Mesenchymal stem cell (in vitro differentiated cells and primary cell): ENCODE measurements at regions not wholly inside any gene's neighbourhood (a gene's known extent, or its start where the extent isn't known, plus 50 kb on each side); places are given as distances from the start of the nearest gene placed in this dataset.

Experiments
- DNase-seq: peaks from one replicate; pipeline ENCODE4 v3.0.0-alpha.2; 2013
- H2AFZ ChIP-seq: one replicate; pipeline ENCODE4 v1.6.1; 2013; ENCODE audit warnings: low read depth, mild to moderate bottlenecking, control low read depth, inconsistent platforms, low read length, moderate library complexity
- H2AK5ac ChIP-seq: 2 replicates; pipeline ENCODE4 v1.6.1; 2013; ENCODE audit warnings: low read length, moderate library complexity, mild to moderate bottlenecking, inconsistent platforms; ENCODE audit not compliant: severe bottlenecking
- H2BK120ac ChIP-seq: one replicate; pipeline ENCODE4 v1.6.1; 2013; ENCODE audit warnings: low read depth, mild to moderate bottlenecking, inconsistent platforms, low read length, moderate library complexity
- H2BK12ac ChIP-seq, 2 experiments: one replicate each; pipeline ENCODE4 v1.6.1; 2013; ENCODE audit warnings: inconsistent platforms in 2 of 2, low read length in 2 of 2, mild to moderate bottlenecking in 2 of 2, moderate library complexity in 2 of 2, control low read depth in 1 of 2
- H2BK15ac ChIP-seq: one replicate; pipeline ENCODE4 v1.6.1; 2013; ENCODE audit warnings: mild to moderate bottlenecking, low read depth, inconsistent platforms; ENCODE audit not compliant: poor library complexity, severe bottlenecking
- H2BK5ac ChIP-seq: 2 replicates; pipeline ENCODE4 v1.6.1; 2013; ENCODE audit warnings: low read depth, mild to moderate bottlenecking, low read length, control low read depth, inconsistent platforms; ENCODE audit not compliant: poor library complexity, severe bottlenecking
- H3K14ac ChIP-seq, 2 experiments: one replicate each; pipeline ENCODE4 v1.6.1; 2013; ENCODE audit warnings: inconsistent platforms in 2 of 2, low read length in 2 of 2, control low read depth in 1 of 2, mild to moderate bottlenecking in 1 of 2, moderate library complexity in 1 of 2
- H3K18ac ChIP-seq, 2 experiments: one replicate each; pipeline ENCODE4 v1.6.1; 2013; ENCODE audit warnings: inconsistent platforms in 2 of 2, low read length in 2 of 2, control low read depth in 1 of 2, low read depth in 1 of 2, mild to moderate bottlenecking in 1 of 2
- H3K23ac ChIP-seq, 2 experiments: one replicate each; pipeline ENCODE4 v1.6.1; 2013; ENCODE audit warnings: inconsistent platforms in 2 of 2, low read length in 2 of 2, mild to moderate bottlenecking in 2 of 2, moderate library complexity in 2 of 2, control low read depth in 1 of 2
- H3K27ac ChIP-seq: 2 replicates; pipeline ENCODE4 v1.5.1; 2013; ENCODE audit warnings: mild to moderate bottlenecking, moderate library complexity, low read length, control low read depth, inconsistent platforms; ENCODE audit not compliant: poor library complexity, severe bottlenecking
- H3K27me3 ChIP-seq, 2 experiments: 2 replicates each; pipeline versions ENCODE4 v1.6.1 to v1.7.0; 2013; ENCODE audit warnings: low read length in 2 of 2, mild to moderate bottlenecking in 2 of 2, moderate library complexity in 2 of 2, control low read depth in 1 of 2, inconsistent platforms in 1 of 2; ENCODE audit not compliant: control insufficient read depth in 1 of 2, insufficient read depth in 1 of 2
- H3K36me3 ChIP-seq, 2 experiments: 2 replicates each; pipeline versions ENCODE4 v1.6.1 to v1.7.0; 2013; ENCODE audit warnings: low read length in 2 of 2, control low read depth in 1 of 2, inconsistent platforms in 1 of 2, low read depth in 1 of 2, mild to moderate bottlenecking in 1 of 2; ENCODE audit not compliant: insufficient read depth in 2 of 2, control insufficient read depth in 1 of 2
- H3K4ac ChIP-seq, 2 experiments: one replicate each; pipeline ENCODE4 v1.6.1; 2013; ENCODE audit warnings: inconsistent platforms in 2 of 2, low read length in 2 of 2, mild to moderate bottlenecking in 2 of 2, moderate library complexity in 2 of 2, control low read depth in 1 of 2, low read depth in 1 of 2
- H3K4me1 ChIP-seq: 2 replicates; pipeline ENCODE4 v1.6.1; 2013; ENCODE audit warnings: low read depth, low read length, control low read depth; ENCODE audit not compliant: control insufficient read depth, insufficient read depth
- H3K4me2 ChIP-seq: 2 replicates; pipeline ENCODE4 v1.6.1; 2013; ENCODE audit warnings: low read length, mild to moderate bottlenecking, inconsistent platforms; ENCODE audit not compliant: poor library complexity, severe bottlenecking
- H3K4me3 ChIP-seq, 2 experiments: 2 replicates each; pipeline versions ENCODE4 v1.5.1 to v1.7.0; 2013; ENCODE audit warnings: low read length in 2 of 2, mild to moderate bottlenecking in 2 of 2, control low read depth in 1 of 2, low read depth in 1 of 2; ENCODE audit not compliant: insufficient read depth in 1 of 2
- H3K79me1 ChIP-seq: replicated peaks from 2 replicates; pipeline ENCODE4 v1.6.1; 2013; ENCODE audit warnings: mild to moderate bottlenecking, control low read depth, low read length, inconsistent platforms; ENCODE audit not compliant: poor library complexity, severe bottlenecking
- H3K9ac ChIP-seq: 2 replicates; pipeline ENCODE4 v1.7.0; 2013; ENCODE audit warnings: mild to moderate bottlenecking, low read length, moderate library complexity
- H3K9me3 ChIP-seq: 2 replicates; pipeline ENCODE4 v1.7.0; 2013; ENCODE audit warnings: mild to moderate bottlenecking, low read length; ENCODE audit not compliant: control insufficient read depth
- H4K8ac ChIP-seq: one replicate; pipeline ENCODE4 v1.6.1; 2013; ENCODE audit warnings: inconsistent platforms, mild to moderate bottlenecking, low read length, moderate library complexity
- H4K91ac ChIP-seq: one replicate; pipeline ENCODE4 v1.6.1; 2013; ENCODE audit warnings: mild to moderate bottlenecking, low read length, inconsistent platforms
- WGBS: methylation state at CpG from one replicate; pipeline ENCODE4 v1.1.7; 2013; ENCODE audit warnings: mixed read lengths; 5-methylcytosine and 5-hydroxymethylcytosine counted together

GRCh38 chr6:138600261-138600660 lies 101.0 kb upstream of the NHSL1 start:
- H2BK120ac ChIP-seq: no peak overlapping the region
- H3K9ac ChIP-seq: peak overlapping the region; percentile 60
- no peaks in the 10 kb centered on the region for H3K27me3 ChIP-seq
- H3K79me1 ChIP-seq: peaks cover 29% of the 10 kb centered on the region
- no peak overlapping the region for H3K23ac ChIP-seq
- H3K27ac ChIP-seq: no peak overlapping the region
- H3K4me1 ChIP-seq: peaks cover 2% of the 10 kb centered on the region
- H2AFZ ChIP-seq: no peak overlapping the region
- H4K8ac ChIP-seq: no peak overlapping the region
- DNase-seq: no peak
- H3K9me3 ChIP-seq: no peaks in the 10 kb centered on the region
- no peak overlapping the region for H4K91ac ChIP-seq
- H3K4me3 ChIP-seq: no peak overlapping the region
- H3K4me2 ChIP-seq: no peak overlapping the region
- no peak overlapping the region for H2AK5ac ChIP-seq
- no peak overlapping the region for H2BK5ac ChIP-seq
- H2BK12ac ChIP-seq: no peak overlapping the region
- no peak overlapping the region for H2BK15ac ChIP-seq
- no peak overlapping the region for H3K4ac ChIP-seq
- H3K18ac ChIP-seq: no peak overlapping the region
- no peak overlapping the region for H3K14ac ChIP-seq
- H3K36me3 ChIP-seq: no peaks in the 10 kb centered on the region

GRCh38 chr6:138600726-138601125 lies 101.4 kb upstream of the NHSL1 start:
- H4K8ac ChIP-seq: no peak overlapping the region
- H3K36me3 ChIP-seq: no peaks in the 10 kb centered on the region
- no peak overlapping the region for H2BK15ac ChIP-seq
- peak overlapping the region; percentile 60 for H3K9ac ChIP-seq
- no peak overlapping the region for H2BK12ac ChIP-seq
- no peak overlapping the region for H3K4me2 ChIP-seq
- no peak overlapping the region for H3K18ac ChIP-seq
- no peak overlapping the region for H3K23ac ChIP-seq
- no peaks in the 10 kb centered on the region for H3K9me3 ChIP-seq
- no peak overlapping the region for H2BK5ac ChIP-seq
- DNase-seq: no peak
- no peaks in the 10 kb centered on the region for H3K27me3 ChIP-seq
- H3K4me1 ChIP-seq: peaks cover 2% of the 10 kb centered on the region
- H4K91ac ChIP-seq: no peak overlapping the region
- H3K79me1 ChIP-seq: peaks cover 26% of the 10 kb centered on the region
- no peak overlapping the region for H3K4me3 ChIP-seq
- H3K27ac ChIP-seq: no peak overlapping the region
- no peak overlapping the region for H2AK5ac ChIP-seq
- no peak overlapping the region for H3K14ac ChIP-seq
- no peak overlapping the region for H2AFZ ChIP-seq
- no peak overlapping the region for H3K4ac ChIP-seq
- no peak overlapping the region for H2BK120ac ChIP-seq

- H3K27ac ChIP-seq: no peak overlapping the region
- H3K36me3 ChIP-seq: no peaks in the 10 kb centered on the region
- no peaks in the 10 kb centered on the region for H3K9me3 ChIP-seq
- H3K4me3 ChIP-seq: no peak overlapping the region
- H3K79me1 ChIP-seq: peaks cover 22% of the 10 kb centered on the region
- no peak overlapping the region for H3K14ac ChIP-seq
- H2BK120ac ChIP-seq: no peak overlapping the region
- H3K4me2 ChIP-seq: no peak overlapping the region
- DNase-seq: no peak
- no peak overlapping the region for H3K4ac ChIP-seq
- no peak overlapping the region for H2BK5ac ChIP-seq
- H2AK5ac ChIP-seq: no peak overlapping the region
- no peak overlapping the region for H3K18ac ChIP-seq
- H3K9ac ChIP-seq: peak overlapping the region; percentile 60
- no peak overlapping the region for H2AFZ ChIP-seq
- no peak overlapping the region for H2BK12ac ChIP-seq
- no peak overlapping the region for H4K8ac ChIP-seq
- H3K27me3 ChIP-seq: no peaks in the 10 kb centered on the region
- peaks cover 3% of the 10 kb centered on the region for H3K4me1 ChIP-seq
- no peak overlapping the region for H2BK15ac ChIP-seq
- H4K91ac ChIP-seq: no peak overlapping the region
- no peak overlapping the region for H3K23ac ChIP-seq
Observed at GRCh38 chr6:138601128-138601527, 101.8 kb upstream of the NHSL1 start.

- Histone ChIP-seq H2BK15ac (no peak overlapping the region), H3K4me2 (no peak overlapping the region), H3K4ac (no peak overlapping the region), H3K79me1 (peaks cover 21% of the 10 kb centered on the region), H3K27me3 (no peaks in the 10 kb centered on the region), H3K27ac (no peak overlapping the region), H2BK120ac (no peak overlapping the region), H3K9ac (no peak overlapping the region), H3K4me3 (no peak overlapping the region), H3K4me1 (peaks cover 3% of the 10 kb centered on the region), H3K36me3 (no peaks in the 10 kb centered on the region), H3K23ac (no peak overlapping the region), H2BK5ac (no peak overlapping the region), H4K91ac (no peak overlapping the region), H4K8ac (no peak overlapping the region), H2AK5ac (no peak overlapping the region), H2BK12ac (no peak overlapping the region), H2AFZ (no peak overlapping the region), H3K9me3 (no peaks in the 10 kb centered on the region), H3K14ac (no peak overlapping the region), H3K18ac (no peak overlapping the region)
- no peak for DNase-seq
- 100% methylated on average over 1 of the region's 1 CpG for WGBS
Observed at GRCh38 chr6:138605958-138606357, 106.7 kb upstream of the NHSL1 start.
